ENCODE measurements at regions not wholly inside any gene's neighbourhood (a gene's known extent, or its start where the extent isn't known, plus 50 kb on each side); places are given as distances from the start of the nearest gene placed in this dataset. TPM values are rescaled to one million over a fixed set of nuclear protein-coding genes. Genes with fewer than 3 reads are reported as not detected.

GRCh38 chr7:53539558-53539957 is 504.1 kb downstream of the POM121L12 start:
- no CpG with 5 or more reads among the region's 3 CpGs for WGBS
- Histone ChIP-seq H4K91ac (ENCODE audit: low read length) (no peak overlapping the region), H3K23ac (ENCODE audit: low read length in 2 of 2) (no peak overlapping the region), H2BK5ac (ENCODE audit: low read depth, low read length, poor library complexity, severe bottlenecking) (no peak overlapping the region), H3K9ac (ENCODE audit: low read length) (no peak overlapping the region), H3K18ac (ENCODE audit: low read depth in 1 of 2, low read length in 2 of 2) (no peak overlapping the region), H2AK5ac (ENCODE audit: low read length, severe bottlenecking) (no peak overlapping the region), H2AFZ (ENCODE audit: low read depth, low read length) (no peak overlapping the region), H3K27me3 (ENCODE audit: control insufficient read depth in 1 of 2, insufficient read depth in 1 of 2, low read length in 2 of 2) (no peaks in the 10 kb centered on the region), H3K79me1 (replicated peaks; ENCODE audit: low read length, poor library complexity, severe bottlenecking) (no peaks in the 10 kb centered on the region), H4K8ac (ENCODE audit: low read length) (no peak overlapping the region), H2BK15ac (ENCODE audit: low read depth, poor library complexity, severe bottlenecking) (no peak overlapping the region), H2BK12ac (ENCODE audit: low read length in 2 of 2) (no peak overlapping the region), H3K4me3 (ENCODE audit: insufficient read depth in 1 of 2, low read depth in 1 of 2, low read length in 2 of 2) (no peak overlapping the region), H3K14ac (ENCODE audit: low read length in 2 of 2) (no peak overlapping the region), H2BK120ac (ENCODE audit: low read depth, low read length) (no peak overlapping the region), H3K36me3 (ENCODE audit: control insufficient read depth in 1 of 2, insufficient read depth in 2 of 2, low read depth in 1 of 2, low read length in 2 of 2) (no peaks in the 10 kb centered on the region), H3K4me2 (ENCODE audit: low read length, poor library complexity, severe bottlenecking) (no peak overlapping the region), H3K4ac (ENCODE audit: low read depth in 1 of 2, low read length in 2 of 2) (no peak overlapping the region), H3K4me1 (ENCODE audit: control insufficient read depth, insufficient read depth, low read depth, low read length) (no peaks in the 10 kb centered on the region), H3K9me3 (ENCODE audit: control insufficient read depth, low read length) (peaks cover 4% of the 10 kb centered on the region), H3K27ac (ENCODE audit: low read length, poor library complexity, severe bottlenecking) (no peak overlapping the region)
- DNase-seq: no peak

DNA sequence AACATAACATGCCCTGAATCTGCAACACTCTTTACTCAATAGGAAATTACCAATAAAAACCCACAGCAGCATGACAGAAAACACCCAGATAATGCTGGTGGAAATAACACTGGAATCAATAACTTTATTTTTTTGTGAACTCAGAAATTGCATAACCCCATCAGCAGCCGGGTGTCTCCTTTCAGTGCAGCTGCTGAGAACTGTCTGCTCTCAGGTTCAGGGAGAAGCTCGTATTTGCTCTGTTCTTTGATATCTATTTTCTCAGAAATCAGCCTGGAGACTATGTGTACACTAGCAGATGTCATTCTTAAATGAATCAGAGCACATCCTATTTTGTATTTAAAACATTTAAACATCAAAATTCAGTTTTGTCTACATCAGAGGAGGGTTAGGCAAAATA is 506.0 kb downstream of the POM121L12 start:
- no peak overlapping the region for H2AK5ac ChIP-seq (ENCODE audit: low read length, severe bottlenecking)
- no peak overlapping the region for H2BK15ac ChIP-seq (ENCODE audit: low read depth, poor library complexity, severe bottlenecking)
- H4K91ac ChIP-seq (ENCODE audit: low read length): no peak overlapping the region
- H3K27me3 ChIP-seq (ENCODE audit: control insufficient read depth in 1 of 2, insufficient read depth in 1 of 2, low read length in 2 of 2): no peaks in the 10 kb centered on the region
- H4K8ac ChIP-seq (ENCODE audit: low read length): no peak overlapping the region
- H2BK12ac ChIP-seq (ENCODE audit: low read length in 2 of 2): no peak overlapping the region
- H3K4me2 ChIP-seq (ENCODE audit: low read length, poor library complexity, severe bottlenecking): no peak overlapping the region
- H3K27ac ChIP-seq (ENCODE audit: low read length, poor library complexity, severe bottlenecking): no peak overlapping the region
- 68% methylated on average over 2 of the region's 2 CpGs for WGBS
- H3K9me3 ChIP-seq (ENCODE audit: control insufficient read depth, low read length): peaks cover 4% of the 10 kb centered on the region
- H3K9ac ChIP-seq (ENCODE audit: low read length): no peak overlapping the region
- no peaks in the 10 kb centered on the region for H3K36me3 ChIP-seq (ENCODE audit: control insufficient read depth in 1 of 2, insufficient read depth in 2 of 2, low read depth in 1 of 2, low read length in 2 of 2)
- H2AFZ ChIP-seq (ENCODE audit: low read depth, low read length): no peak overlapping the region
- no peaks in the 10 kb centered on the region for H3K4me1 ChIP-seq (ENCODE audit: control insufficient read depth, insufficient read depth, low read depth, low read length)
- H2BK120ac ChIP-seq (ENCODE audit: low read depth, low read length): no peak overlapping the region
- no peak overlapping the region for H3K14ac ChIP-seq (ENCODE audit: low read length in 2 of 2)
- no peak overlapping the region for H3K4me3 ChIP-seq (ENCODE audit: insufficient read depth in 1 of 2, low read depth in 1 of 2, low read length in 2 of 2)
- no peaks in the 10 kb centered on the region for H3K79me1 ChIP-seq (replicated peaks; ENCODE audit: low read length, poor library complexity, severe bottlenecking)
- H3K4ac ChIP-seq (ENCODE audit: low read depth in 1 of 2, low read length in 2 of 2): no peak overlapping the region
- H3K23ac ChIP-seq (ENCODE audit: low read length in 2 of 2): no peak overlapping the region
- DNase-seq: no peak
- no peak overlapping the region for H2BK5ac ChIP-seq (ENCODE audit: low read depth, low read length, poor library complexity, severe bottlenecking)
- no peak overlapping the region for H3K18ac ChIP-seq (ENCODE audit: low read depth in 1 of 2, low read length in 2 of 2)

GRCh38 chr7:53542157-53542556 is 506.7 kb downstream of the POM121L12 start:
- H3K4me2 ChIP-seq (ENCODE audit: low read length, poor library complexity, severe bottlenecking): no peak overlapping the region
- H4K91ac ChIP-seq (ENCODE audit: low read length): no peak overlapping the region
- H2AFZ ChIP-seq (ENCODE audit: low read depth, low read length): no peak overlapping the region
- WGBS: 91% methylated on average over 3 of the region's 5 CpGs
- no peak overlapping the region for H3K27ac ChIP-seq (ENCODE audit: low read length, poor library complexity, severe bottlenecking)
- no peak for DNase-seq
- H3K27me3 ChIP-seq (ENCODE audit: control insufficient read depth in 1 of 2, insufficient read depth in 1 of 2, low read length in 2 of 2): no peaks in the 10 kb centered on the region
- no peak overlapping the region for H2BK15ac ChIP-seq (ENCODE audit: low read depth, poor library complexity, severe bottlenecking)
- H3K4ac ChIP-seq (ENCODE audit: low read depth in 1 of 2, low read length in 2 of 2): no peak overlapping the region
- H3K18ac ChIP-seq (ENCODE audit: low read depth in 1 of 2, low read length in 2 of 2): no peak overlapping the region
- H3K36me3 ChIP-seq (ENCODE audit: control insufficient read depth in 1 of 2, insufficient read depth in 2 of 2, low read depth in 1 of 2, low read length in 2 of 2): no peaks in the 10 kb centered on the region
- no peak overlapping the region for H2BK12ac ChIP-seq (ENCODE audit: low read length in 2 of 2)
- H3K79me1 ChIP-seq (replicated peaks; ENCODE audit: low read length, poor library complexity, severe bottlenecking): no peaks in the 10 kb centered on the region
- H3K9me3 ChIP-seq (ENCODE audit: control insufficient read depth, low read length): peaks cover 4% of the 10 kb centered on the region
- H2BK5ac ChIP-seq (ENCODE audit: low read depth, low read length, poor library complexity, severe bottlenecking): no peak overlapping the region
- H4K8ac ChIP-seq (ENCODE audit: low read length): no peak overlapping the region
- no peak overlapping the region for H3K4me3 ChIP-seq (ENCODE audit: insufficient read depth in 1 of 2, low read depth in 1 of 2, low read length in 2 of 2)
- no peak overlapping the region for H3K9ac ChIP-seq (ENCODE audit: low read length)
- no peak overlapping the region for H3K14ac ChIP-seq (ENCODE audit: low read length in 2 of 2)
- no peak overlapping the region for H3K23ac ChIP-seq (ENCODE audit: low read length in 2 of 2)
- no peak overlapping the region for H2BK120ac ChIP-seq (ENCODE audit: low read depth, low read length)
- no peak overlapping the region for H2AK5ac ChIP-seq (ENCODE audit: low read length, severe bottlenecking)
- H3K4me1 ChIP-seq (ENCODE audit: control insufficient read depth, insufficient read depth, low read depth, low read length): no peaks in the 10 kb centered on the region

Small RNA genes lying in the stretch of these regions (small RNA-seq; reads per million reads assigned to genes)
- gene RN7SKP218 (ENCODE audit: low read depth) (not detected), gene RNU1-14P (ENCODE audit: low read depth) (not detected)

All from mesenchymal stem cell (in vitro differentiated cells and primary cell).